Erythroblast (primary cell): ENCODE measurements at regions not wholly inside any gene's neighbourhood (a gene's known extent, or its start where the extent isn't known, plus 50 kb on each side); places are given as distances from the start of the nearest gene placed in this dataset.

Experiments
- GATA1 ChIP-seq: IDR thresholded peaks from 2 replicates; pipeline ENCODE4 v1.6.1; 2011; ENCODE audit warnings: low read depth, mild to moderate bottlenecking, control low read depth, low read length, moderate library complexity
- POLR2A ChIP-seq: IDR thresholded peaks from 2 replicates; pipeline ENCODE4 v1.6.1; 2011; ENCODE audit warnings: mild to moderate bottlenecking, low read length

DNA sequence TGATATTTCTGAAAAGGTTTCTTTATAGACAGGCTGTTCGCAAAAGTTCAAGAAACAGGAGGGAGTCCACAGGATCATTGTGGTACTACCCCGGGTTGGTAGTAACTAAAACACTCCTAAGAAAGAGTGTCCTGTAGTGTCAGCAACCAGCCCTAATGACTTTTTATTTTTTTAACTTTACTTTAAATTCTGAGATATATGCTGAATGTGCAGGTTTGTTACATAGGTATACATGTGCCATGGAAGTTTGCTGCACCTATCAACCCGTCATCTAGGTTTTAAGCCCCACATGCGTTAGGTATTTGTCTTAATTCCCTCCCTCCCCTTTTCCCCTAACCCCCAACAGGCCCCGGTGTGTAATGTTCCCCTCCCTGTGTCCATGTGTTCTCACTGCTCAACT lies 1396.9 kb upstream of the ZEB2 start:
- TF ChIP-seq POLR2A (no peak), GATA1 (no peak)
